SK-N-SH (cell line): ENCODE measurements at regions not wholly inside any gene's neighbourhood (a gene's known extent, or its start where the extent isn't known, plus 50 kb on each side); places are given as distances from the start of the nearest gene placed in this dataset.

Experiments used
- CHD2 ChIP-seq: fragments of 150-350 bp; IDR thresholded peaks from 2 replicates; pipeline ENCODE4 v1.6.1; 2018; ENCODE audit warnings: low read length; ENCODE audit not compliant: partially characterized antibody
- CTCF ChIP-seq: fragments of 200-600 bp; sonication (generic); IDR thresholded peaks from 2 replicates; pipeline ENCODE4 v1.6.1; 2017; ENCODE audit warnings: antibody characterized with exemption, mild to moderate bottlenecking, moderate library complexity
- GABPA ChIP-seq: IDR thresholded peaks from 2 replicates; pipeline ENCODE4 v1.4.0; 2012; ENCODE audit warnings: low read depth, mild to moderate bottlenecking
- MAX ChIP-seq: IDR thresholded peaks from 2 replicates; pipeline ENCODE4 v1.4.0; 2012; ENCODE audit warnings: low read depth
- POLR2AphosphoS5 ChIP-seq: IDR thresholded peaks from 2 replicates; pipeline ENCODE4 v1.6.1; 2012; ENCODE audit warnings: low read depth, low read length
- RAD21 ChIP-seq: IDR thresholded peaks from 2 replicates; pipeline ENCODE4 v1.6.1; 2012; ENCODE audit warnings: mild to moderate bottlenecking, low read length
- SIN3A ChIP-seq: IDR thresholded peaks from 2 replicates; pipeline ENCODE4 v1.6.1; 2012; ENCODE audit warnings: low read depth, mild to moderate bottlenecking, low read length, moderate library complexity, borderline replicate concordance
- ZBTB33 ChIP-seq: IDR thresholded peaks from 2 replicates; pipeline ENCODE4 v1.4.0; 2012; ENCODE audit warnings: low read depth, borderline replicate concordance
- TF ChIP-seq, protein P1 (sequence below): IDR thresholded peaks from 2 replicates; pipeline ENCODE4 v1.6.1; 2012; ENCODE audit warnings: mild to moderate bottlenecking, low read depth, low read length, moderate library complexity

- TF ChIP-seq SIN3A (no peak), CHD2 (no peak), MAX (no peak), CTCF (no peak), ZBTB33 (no peak), POLR2AphosphoS5 (no peak), RAD21 (no peak), GABPA (no peak)
- TF ChIP-seq, protein P1, sequence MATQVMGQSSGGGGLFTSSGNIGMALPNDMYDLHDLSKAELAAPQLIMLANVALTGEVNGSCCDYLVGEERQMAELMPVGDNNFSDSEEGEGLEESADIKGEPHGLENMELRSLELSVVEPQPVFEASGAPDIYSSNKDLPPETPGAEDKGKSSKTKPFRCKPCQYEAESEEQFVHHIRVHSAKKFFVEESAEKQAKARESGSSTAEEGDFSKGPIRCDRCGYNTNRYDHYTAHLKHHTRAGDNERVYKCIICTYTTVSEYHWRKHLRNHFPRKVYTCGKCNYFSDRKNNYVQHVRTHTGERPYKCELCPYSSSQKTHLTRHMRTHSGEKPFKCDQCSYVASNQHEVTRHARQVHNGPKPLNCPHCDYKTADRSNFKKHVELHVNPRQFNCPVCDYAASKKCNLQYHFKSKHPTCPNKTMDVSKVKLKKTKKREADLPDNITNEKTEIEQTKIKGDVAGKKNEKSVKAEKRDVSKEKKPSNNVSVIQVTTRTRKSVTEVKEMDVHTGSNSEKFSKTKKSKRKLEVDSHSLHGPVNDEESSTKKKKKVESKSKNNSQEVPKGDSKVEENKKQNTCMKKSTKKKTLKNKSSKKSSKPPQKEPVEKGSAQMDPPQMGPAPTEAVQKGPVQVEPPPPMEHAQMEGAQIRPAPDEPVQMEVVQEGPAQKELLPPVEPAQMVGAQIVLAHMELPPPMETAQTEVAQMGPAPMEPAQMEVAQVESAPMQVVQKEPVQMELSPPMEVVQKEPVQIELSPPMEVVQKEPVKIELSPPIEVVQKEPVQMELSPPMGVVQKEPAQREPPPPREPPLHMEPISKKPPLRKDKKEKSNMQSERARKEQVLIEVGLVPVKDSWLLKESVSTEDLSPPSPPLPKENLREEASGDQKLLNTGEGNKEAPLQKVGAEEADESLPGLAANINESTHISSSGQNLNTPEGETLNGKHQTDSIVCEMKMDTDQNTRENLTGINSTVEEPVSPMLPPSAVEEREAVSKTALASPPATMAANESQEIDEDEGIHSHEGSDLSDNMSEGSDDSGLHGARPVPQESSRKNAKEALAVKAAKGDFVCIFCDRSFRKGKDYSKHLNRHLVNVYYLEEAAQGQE = no peak
Observed at GRCh38 chr11:15794361-15795150, 561.8 kb downstream of the SOX6 start.
